MCF 10A (cell line): ENCODE measurements at regions not wholly inside any gene's neighbourhood (a gene's known extent, or its start where the extent isn't known, plus 50 kb on each side); places are given as distances from the start of the nearest gene placed in this dataset.
"Not testable (repeated sequence)": the region's sequence is repeated elsewhere in the genome, so short reads cannot be mapped to it uniquely, and the experiment has no call there.

ENCODE experiments used
- BruUV-seq: library from RNA; stranded (reverse); fragments of 400-500 nt; replicated peaks from 2 replicates; lab custom pipeline; 2021; lab: Mats Ljungman, UMichigan
- CTCF ChIA-PET: fragments of 300-600 bp; sonication (Branson Sonifier 250); formaldehyde crosslinking; extraction: SDS; loops from one replicate; lab custom pipeline; 2021; ENCODE audit warnings: antibody characterized with exemption, inconsistent platforms; lab: Yijun Ruan, JAX
- POLR2A ChIA-PET: fragments of 300-600, 350-650 bp; sonication (Branson Sonifier 250); formaldehyde crosslinking; extraction: SDS; loops from one replicate; lab custom pipeline; 2020; ENCODE audit warnings: antibody characterized with exemption, inconsistent platforms; lab: Yijun Ruan, JAX
- DNase-seq: peaks from one replicate; pipeline ENCODE4 v3.0.0-alpha.2; 2018; ENCODE audit not compliant: unreplicated experiment
- H3K27ac Mint-ChIP-seq: one replicate; pipeline ENCODE4 v1.8.0; 2022; ENCODE audit warnings: mild to moderate bottlenecking, low read depth, mixed read lengths; ENCODE audit not compliant: unreplicated experiment
- H3K27me3 Mint-ChIP-seq: one replicate; pipeline ENCODE4 v1.8.0; 2022; ENCODE audit warnings: mixed read lengths; ENCODE audit not compliant: insufficient read depth, unreplicated experiment
- H3K36me3 Mint-ChIP-seq: one replicate; pipeline ENCODE4 v1.8.0; 2022; ENCODE audit warnings: mild to moderate bottlenecking, moderate library complexity, mixed read lengths; ENCODE audit not compliant: insufficient read depth, unreplicated experiment
- H3K4me1 Mint-ChIP-seq: one replicate; pipeline ENCODE4 v1.8.0; 2022; ENCODE audit warnings: mixed read lengths; ENCODE audit not compliant: insufficient read depth, unreplicated experiment
- H3K4me3 Mint-ChIP-seq: one replicate; pipeline ENCODE4 v1.8.0; 2022; ENCODE audit warnings: mild to moderate bottlenecking, moderate library complexity, mixed read lengths; ENCODE audit not compliant: unreplicated experiment
- H3K9me3 Mint-ChIP-seq: one replicate; pipeline ENCODE4 v1.8.0; 2022; ENCODE audit warnings: mixed read lengths; ENCODE audit not compliant: unreplicated experiment
- CTCF ChIP-seq: fragments of 200-600 bp; IDR thresholded peaks from one replicate; pipeline ENCODE4 v1.8.0; 2022; ENCODE audit warnings: antibody characterized with exemption, mild to moderate bottlenecking; ENCODE audit not compliant: unreplicated experiment
- intact Hi-C: fragments of 100-400 bp; cut with micrococcal nuclease; formaldehyde crosslinking; loops from 2 replicates; pipeline ENCODE4 v1.14.1; 2022

GRCh38 chr3:110436209-110436608, 635.4 kb upstream of the NECTIN3 start:
- H3K27ac Mint-ChIP-seq: no peak overlapping the region
- POLR2A ChIA-PET: no interaction called here
- H3K4me3 Mint-ChIP-seq: no peak overlapping the region
- CTCF ChIA-PET: interaction anchor here (0.7 kb wide), 1 partner anchor 49 kb away, joined by 3 read pairs; no protein-coding TSS in a partner anchor
- DNase-seq: no peak
- intact Hi-C loops: no loop called here
- BruUV-seq: no TSS peak
- H3K9me3 Mint-ChIP-seq: no peaks in the 10 kb centered on the region
- H3K4me1 Mint-ChIP-seq: no peaks in the 10 kb centered on the region
- H3K36me3 Mint-ChIP-seq: no peaks in the 10 kb centered on the region
- no peaks in the 10 kb centered on the region for H3K27me3 Mint-ChIP-seq
- TF ChIP-seq CTCF: no peak

GRCh38 chr3:110440066-110440653, 631.5 kb upstream of the NECTIN3 start:
- H3K36me3 Mint-ChIP-seq, H3K9me3 Mint-ChIP-seq, POLR2A ChIA-PET, H3K27me3 Mint-ChIP-seq, H3K27ac Mint-ChIP-seq, DNase-seq, CTCF ChIA-PET, BruUV-seq, H3K4me3 Mint-ChIP-seq, intact Hi-C loops, H3K4me1 Mint-ChIP-seq: not testable (repeated sequence)

GRCh38 chr3:110454066-110454465, 617.5 kb upstream of the NECTIN3 start:
- H3K27ac Mint-ChIP-seq: no peak overlapping the region
- no peak overlapping the region for H3K4me3 Mint-ChIP-seq
- ChIA-PET POLR2A (no interaction called here), CTCF (no interaction called here)
- no peaks in the 10 kb centered on the region for H3K4me1 Mint-ChIP-seq
- peaks cover 27% of the 10 kb centered on the region for H3K9me3 Mint-ChIP-seq
- no peak for DNase-seq
- intact Hi-C loops: no loop called here
- H3K36me3 Mint-ChIP-seq: no peaks in the 10 kb centered on the region
- no TSS peak for BruUV-seq
- no peak for TF ChIP-seq CTCF
- no peaks in the 10 kb centered on the region for H3K27me3 Mint-ChIP-seq

GRCh38 chr3:110456001-110456400, 615.6 kb upstream of the NECTIN3 start:
- no peak overlapping the region for H3K27ac Mint-ChIP-seq

More at GRCh38 chr3:110456001-110456400, 615.6 kb upstream of the NECTIN3 start:
- no peak for TF ChIP-seq CTCF
- Mint-ChIP-seq H3K27me3 (no peaks in the 10 kb centered on the region), H3K4me1 (no peaks in the 10 kb centered on the region), H3K9me3 (peaks cover 27% of the 10 kb centered on the region), H3K36me3 (no peaks in the 10 kb centered on the region), H3K4me3 (no peak overlapping the region)
- POLR2A ChIA-PET: no interaction called here
- DNase-seq: no peak
- intact Hi-C loops: no loop called here
- BruUV-seq: no TSS peak
- CTCF ChIA-PET: interaction anchor here (0.6 kb wide), 1 partner anchor 1219 kb away, joined by 3 read pairs; no protein-coding TSS in a partner anchor
